Left kidney (tissue), 1 donor: ENCODE measurements at regions not wholly inside any gene's neighbourhood (a gene's known extent, or its start where the extent isn't known, plus 50 kb on each side); places are given as distances from the start of the nearest gene placed in this dataset.
"Not testable (repeated sequence)": the region's sequence is repeated elsewhere in the genome, so short reads cannot be mapped to it uniquely, and the experiment has no call there.

Experiments
- DNase-seq: peaks from one replicate; pipeline ENCODE4 v3.0.0-alpha.2; 2013

- DNase-seq = not testable (repeated sequence)
These were observed 85.1 kb upstream of the MAP4 start for GRCh38 chr3:48101301-48101650.

GRCh38 chr3:48092270-48092669 lies 76.1 kb upstream of the MAP4 start:
- no peak for DNase-seq

GRCh38 chr3:48090166-48090939 lies 74.1 kb upstream of the MAP4 start:
- no peak for DNase-seq

GRCh38 chr3:48088749-48089466 lies 72.7 kb upstream of the MAP4 start:
- DNase-seq = peak; percentile 97

GRCh38 chr3:48088056-48088748 lies 72.0 kb upstream of the MAP4 start:
- DNase-seq = peak; percentile 45

GRCh38 chr3:48086705-48087104 lies 70.5 kb upstream of the MAP4 start:
- no peak for DNase-seq

- no peak for DNase-seq
These were observed 68.7 kb upstream of the MAP4 start for GRCh38 chr3:48084929-48085328.

GRCh38 chr3:48084170-48084569 lies 68.0 kb upstream of the MAP4 start:
- no peak for DNase-seq

- DNase-seq = no peak
These were observed 66.5 kb upstream of the MAP4 start for GRCh38 chr3:48082580-48083184.

GRCh38 chr3:48077815-48078214 lies 61.6 kb upstream of the MAP4 start:
- DNase-seq = no peak

- DNase-seq = no peak
These were observed 53.8 kb upstream of the MAP4 start for GRCh38 chr3:48070030-48070429.

GRCh38 chr3:48069339-48069738 lies 53.1 kb upstream of the MAP4 start:
- no peak for DNase-seq

GRCh38 chr3:48068886-48069285 lies 52.7 kb upstream of the MAP4 start:
- no peak for DNase-seq

- DNase-seq = not testable (repeated sequence)
These were observed 52.1 kb upstream of the MAP4 start for GRCh38 chr3:48068320-48068719.

GRCh38 chr3:48067271-48067670 lies 51.1 kb upstream of the MAP4 start:
- DNase-seq = no peak
